GM12892 (cell line): ENCODE measurements at regions not wholly inside any gene's neighbourhood (a gene's known extent, or its start where the extent isn't known, plus 50 kb on each side); places are given as distances from the start of the nearest gene placed in this dataset.

Source experiments
- POLR2A ChIP-seq: IDR thresholded peaks from 2 replicates; pipeline ENCODE4 v1.6.1; 2011; ENCODE audit warnings: low read depth, low read length, control low read depth
- POLR2AphosphoS5 ChIP-seq: IDR thresholded peaks from 2 replicates; pipeline ENCODE4 v1.6.1; 2011; ENCODE audit warnings: low read depth, low read length, control low read depth
- TAF1 ChIP-seq: IDR thresholded peaks from 2 replicates; pipeline ENCODE4 v1.6.1; 2011; ENCODE audit warnings: low read depth, mild to moderate bottlenecking, control low read depth, low read length, borderline replicate concordance

DNA sequence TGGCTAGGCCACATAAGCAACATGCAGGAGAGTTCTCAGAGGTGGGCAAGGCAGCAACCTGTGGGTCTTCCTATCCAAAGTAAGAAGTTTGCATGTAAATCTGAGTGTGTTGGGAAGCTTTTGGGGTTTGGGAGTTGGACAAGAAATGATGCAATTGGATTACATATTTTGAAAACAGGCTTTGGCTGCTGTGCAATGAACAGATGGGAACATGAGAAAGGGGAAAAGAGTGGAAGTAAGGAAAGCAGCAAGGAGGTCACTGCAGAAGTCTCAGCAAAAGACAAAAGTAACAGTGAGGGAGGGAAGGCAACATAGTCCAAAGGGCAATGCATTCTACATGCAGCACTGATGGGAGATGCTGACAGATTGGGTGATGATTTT lies 61.1 kb upstream of the C10orf90 start:
- TF ChIP-seq POLR2AphosphoS5 (no peak), POLR2A (no peak), TAF1 (no peak)
